ENCODE measurements at regions not wholly inside any gene's neighbourhood (a gene's known extent, or its start where the extent isn't known, plus 50 kb on each side); places are given as distances from the start of the nearest gene placed in this dataset.
"Not testable (repeated sequence)": the region's sequence is repeated elsewhere in the genome, so short reads cannot be mapped to it uniquely, and the experiment has no call there.

- DNase-seq = no peak
Observed at GRCh38 chr20:56885521-56885920, 256.4 kb downstream of the TFAP2C start.

DNA sequence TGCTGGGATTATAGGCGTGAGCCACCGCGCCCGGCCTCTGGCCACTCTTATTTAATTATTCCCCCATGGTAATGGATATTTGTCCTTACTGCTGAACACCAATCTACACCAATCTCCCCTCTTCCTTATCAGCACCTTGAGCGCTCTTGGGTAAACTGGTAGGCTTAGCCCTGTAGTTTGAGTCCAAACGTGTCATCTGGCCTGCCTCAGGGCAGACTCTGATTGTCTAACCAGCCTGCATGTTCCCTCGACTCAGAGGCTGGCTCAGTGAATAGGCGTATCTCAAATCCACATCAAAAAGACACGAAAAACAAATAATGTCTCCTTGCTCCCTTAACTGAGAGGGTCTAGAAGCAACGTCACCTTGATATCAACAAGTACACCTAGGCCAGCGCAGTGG lies 260.9 kb downstream of the TFAP2C start:
- DNase-seq = no peak

GRCh38 chr20:56893226-56893917 lies 264.3 kb downstream of the TFAP2C start:
- no peak for DNase-seq

- no peak for DNase-seq
Observed at GRCh38 chr20:56896447-56896846, 267.3 kb downstream of the TFAP2C start.

GRCh38 chr20:56897318-56897957 lies 268.3 kb downstream of the TFAP2C start:
- DNase-seq = no peak

- no peak for DNase-seq
Observed at GRCh38 chr20:56897958-56898349, 268.8 kb downstream of the TFAP2C start.

DNA sequence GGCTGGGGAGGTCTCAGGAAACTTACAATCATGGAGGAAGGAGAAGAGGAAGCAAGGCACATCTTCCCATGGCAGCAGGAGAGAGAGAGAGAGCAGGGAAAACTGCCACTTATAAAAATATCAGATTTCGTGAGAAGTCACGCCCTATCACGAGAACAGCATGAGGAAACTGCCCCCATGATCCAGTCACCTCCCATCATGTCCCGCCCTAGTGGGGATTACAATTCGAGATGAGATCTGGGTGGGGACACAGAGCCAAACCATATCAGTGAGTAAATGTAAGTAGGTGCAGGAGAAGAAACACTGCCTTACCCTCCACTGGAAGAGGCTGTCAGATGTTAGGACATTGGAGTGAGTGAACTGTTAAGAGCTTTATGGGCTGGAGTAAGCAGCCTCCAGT lies 270.4 kb downstream of the TFAP2C start:
- DNase-seq = no peak

DNA sequence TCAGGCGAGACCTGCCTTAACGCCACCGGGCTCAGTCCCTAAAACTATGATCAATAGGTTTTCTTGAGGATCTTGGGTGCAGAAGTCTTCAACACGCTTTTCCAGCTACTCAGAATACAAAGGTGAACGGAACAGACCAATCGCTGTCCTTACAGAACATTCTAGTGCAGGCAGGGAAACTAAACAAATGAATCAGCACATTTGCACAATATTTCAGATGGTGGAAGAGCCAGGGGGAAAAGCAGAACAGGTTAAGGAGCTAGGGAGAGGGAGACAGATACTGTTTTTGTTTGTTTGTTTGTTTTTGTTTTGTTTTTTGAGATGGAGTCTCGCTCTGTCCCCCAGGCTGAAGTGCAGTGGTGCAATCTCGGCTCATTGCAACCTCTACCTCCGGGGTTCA lies 271.1 kb downstream of the TFAP2C start:
- DNase-seq = no peak

- DNase-seq = no peak
Observed at GRCh38 chr20:56903421-56903820, 274.3 kb downstream of the TFAP2C start.

- DNase-seq = no peak
Observed at GRCh38 chr20:56903858-56904257, 274.8 kb downstream of the TFAP2C start.

GRCh38 chr20:56909918-56910714 lies 281.0 kb downstream of the TFAP2C start:
- no peak for DNase-seq

- no peak for DNase-seq
Observed at GRCh38 chr20:56911946-56912345, 282.8 kb downstream of the TFAP2C start.

- no peak for DNase-seq
Observed at GRCh38 chr20:56914532-56914931, 285.4 kb downstream of the TFAP2C start.

- DNase-seq = no peak
Observed at GRCh38 chr20:56916345-56916622, 287.2 kb downstream of the TFAP2C start.

DNA sequence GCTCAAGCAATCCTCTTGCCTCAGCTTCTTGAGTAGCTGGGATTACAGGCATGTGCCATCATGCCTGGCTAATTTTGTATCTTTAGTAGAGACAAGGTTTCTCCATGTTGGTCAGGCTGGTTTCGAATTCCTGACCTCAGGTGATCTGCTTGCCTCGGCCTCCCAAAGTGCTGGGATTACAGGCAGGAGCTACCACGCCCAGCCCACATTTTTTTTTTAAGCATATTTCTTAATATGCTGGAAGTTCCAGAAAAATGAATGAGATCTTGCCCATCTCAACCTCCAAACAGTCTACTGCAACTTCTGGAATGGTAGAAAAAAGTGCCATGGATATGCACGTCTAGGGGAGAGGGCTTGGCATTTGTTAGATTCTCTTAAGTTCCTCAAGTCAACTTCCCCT lies 290.9 kb downstream of the TFAP2C start:
- not testable (repeated sequence) for DNase-seq

- DNase-seq = no peak
Observed at GRCh38 chr20:56922497-56922896, 293.4 kb downstream of the TFAP2C start.

- DNase-seq = no peak
Observed at GRCh38 chr20:56924292-56925081, 295.4 kb downstream of the TFAP2C start.

DNA sequence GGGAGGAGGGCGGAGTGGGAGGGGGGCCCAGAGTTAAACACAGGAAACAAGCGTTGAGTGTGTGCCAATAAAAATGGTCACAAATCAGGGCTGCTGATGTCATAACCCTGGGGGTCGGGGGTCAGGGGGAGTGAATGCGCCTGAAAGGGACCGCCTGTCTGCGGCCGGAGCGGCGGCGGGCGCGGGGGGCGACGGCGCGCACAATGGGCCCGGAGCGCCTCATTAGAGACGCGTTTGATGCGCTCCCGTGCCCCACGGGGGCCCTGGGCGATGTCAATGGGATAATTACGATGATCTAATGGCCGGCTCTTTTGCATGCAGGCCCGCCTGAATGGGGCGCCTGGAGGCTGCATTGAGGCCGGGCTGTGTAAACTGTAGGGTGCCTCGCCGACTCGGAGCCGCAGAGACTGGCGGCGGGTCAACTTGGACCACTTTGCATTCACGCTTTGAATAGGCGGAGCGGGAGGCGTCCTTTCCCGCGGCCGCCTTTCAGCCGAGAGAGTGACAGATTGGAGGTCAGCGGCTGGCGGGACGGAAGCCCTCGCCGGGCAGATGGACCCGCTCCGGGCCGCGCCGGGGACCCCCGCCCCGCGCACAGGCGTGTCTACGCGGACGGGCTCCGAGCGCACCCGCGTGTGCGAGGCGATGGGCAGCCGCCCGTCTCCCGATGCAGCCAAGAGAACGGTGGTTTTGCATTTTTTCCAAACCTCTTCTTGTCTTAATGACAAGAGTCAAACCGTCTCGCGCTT lies 296.1 kb downstream of the TFAP2C start:
- no peak for DNase-seq

- no peak for DNase-seq
Observed at GRCh38 chr20:56925831-56926170, 296.7 kb downstream of the TFAP2C start.

DNA sequence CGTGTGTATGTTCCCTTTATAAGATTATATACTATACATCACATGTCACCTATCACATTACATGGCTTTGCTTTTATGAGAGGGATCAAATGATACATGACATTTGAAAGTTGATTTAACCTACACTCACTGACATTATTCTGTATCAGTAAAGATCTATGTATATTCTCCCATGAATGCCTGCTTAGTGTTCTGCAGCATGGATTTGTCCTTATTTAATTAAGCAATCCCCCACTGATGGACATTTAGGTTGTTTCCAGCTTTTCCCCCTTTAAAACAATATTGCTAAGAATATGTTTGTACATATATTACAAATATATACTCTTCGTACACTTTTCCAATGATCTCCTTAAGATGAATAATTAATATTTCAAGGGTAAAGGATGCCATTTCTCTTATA lies 297.4 kb downstream of the TFAP2C start:
- no peak for DNase-seq

DNA sequence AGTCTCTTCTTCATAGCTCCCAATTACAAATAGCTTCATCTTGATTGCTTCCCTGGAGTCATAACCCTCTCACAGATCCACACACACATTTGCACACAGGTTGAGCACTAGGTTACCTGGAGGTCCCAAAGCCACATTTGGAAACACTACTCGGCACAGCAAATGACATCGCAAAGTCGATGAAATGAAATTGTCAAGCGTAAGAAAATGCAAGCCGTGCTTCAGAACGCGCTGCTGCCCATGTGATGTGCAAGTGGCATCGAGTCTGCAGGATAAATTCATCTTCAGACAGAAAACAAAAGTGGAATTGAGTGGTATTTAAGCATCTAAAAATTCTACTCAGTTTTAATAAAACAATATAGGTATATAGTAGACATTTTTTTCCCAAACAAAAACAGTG lies 298.0 kb downstream of the TFAP2C start:
- no peak for DNase-seq

DNA sequence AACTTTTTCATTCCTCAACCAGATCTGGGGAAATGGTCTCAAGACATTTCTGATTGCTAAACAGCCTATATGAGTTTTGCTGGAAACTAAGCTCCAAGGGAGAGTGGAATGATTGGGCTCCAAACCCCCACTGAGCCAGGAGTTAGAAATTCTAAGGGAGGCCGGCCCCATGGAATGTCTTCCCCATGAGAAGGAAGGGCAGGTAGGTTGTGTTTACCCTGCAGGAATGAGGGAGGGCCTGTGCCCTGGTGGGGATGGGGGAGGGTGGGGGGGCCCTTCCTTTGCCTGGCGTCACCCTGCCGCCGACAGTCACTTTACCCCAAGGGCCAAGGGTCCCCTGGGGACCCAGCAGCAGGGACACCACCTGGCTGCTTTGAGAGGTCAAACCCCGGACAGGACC lies 298.9 kb downstream of the TFAP2C start:
- DNase-seq = no peak

GRCh38 chr20:56929606-56930005 lies 300.5 kb downstream of the TFAP2C start:
- no peak for DNase-seq
